LNCaP clone FGC (cell line): ENCODE measurements at regions not wholly inside any gene's neighbourhood (a gene's known extent, or its start where the extent isn't known, plus 50 kb on each side); places are given as distances from the start of the nearest gene placed in this dataset.

Experiments used
- DNase-seq: peaks from one replicate; pipeline ENCODE4 v3.0.0-alpha.2; 2011; ENCODE audit warnings: low read depth
- H3K4me3 ChIP-seq: 2 replicates; pipeline ENCODE4 v1.5.1; 2011; ENCODE audit warnings: mild to moderate bottlenecking, low read depth, low read length, control low read depth
- CTCF ChIP-seq: IDR thresholded peaks from 2 replicates; pipeline ENCODE4 v1.5.1; 2012; ENCODE audit warnings: mild to moderate bottlenecking; ENCODE audit not compliant: control insufficient read depth, insufficient read depth; ENCODE audit errors: extremely low read depth

- no peak for TF ChIP-seq CTCF
- H3K4me3 ChIP-seq = no peak overlapping the region
- DNase-seq = no peak
Measured at GRCh38 chr1:104852151-104852550, 1102.5 kb downstream of the AMY1C start.

- TF ChIP-seq CTCF = no peak
- no peak for DNase-seq
- no peak overlapping the region for H3K4me3 ChIP-seq
Measured at GRCh38 chr1:104853276-104853675, 1103.6 kb downstream of the AMY1C start.

GRCh38 chr1:104854529-104854928, 1104.8 kb downstream of the AMY1C start:
- TF ChIP-seq CTCF = no peak
- no peak for DNase-seq
- H3K4me3 ChIP-seq = no peak overlapping the region

- TF ChIP-seq CTCF = no peak
- DNase-seq = no peak
- no peak overlapping the region for H3K4me3 ChIP-seq
Measured at GRCh38 chr1:104855550-104855949, 1105.9 kb downstream of the AMY1C start.

GRCh38 chr1:104856091-104856490, 1106.4 kb downstream of the AMY1C start:
- TF ChIP-seq CTCF = no peak
- H3K4me3 ChIP-seq = no peak overlapping the region
- no peak for DNase-seq

GRCh38 chr1:104856518-104856917, 1106.8 kb downstream of the AMY1C start:
- no peak overlapping the region for H3K4me3 ChIP-seq
- no peak for DNase-seq
- no peak for TF ChIP-seq CTCF

- no peak for TF ChIP-seq CTCF
- no peak overlapping the region for H3K4me3 ChIP-seq
- DNase-seq = no peak
Measured at GRCh38 chr1:104868794-104869193, 1119.1 kb downstream of the AMY1C start.
